H1 (cell line): ENCODE measurements at regions not wholly inside any gene's neighbourhood (a gene's known extent, or its start where the extent isn't known, plus 50 kb on each side); places are given as distances from the start of the nearest gene placed in this dataset.

ENCODE experiments used
- BACH1 ChIP-seq: IDR thresholded peaks from 2 replicates; pipeline ENCODE4 v1.6.1; 2012; ENCODE audit warnings: low read length, improper control_type of control experiment
- CHD2 ChIP-seq: IDR thresholded peaks from 2 replicates; pipeline ENCODE4 v1.6.1; 2012; ENCODE audit warnings: low read length, improper control_type of control experiment
- CHD7 ChIP-seq: fragments of 300-600 bp; sonication (generic); IDR thresholded peaks from 2 replicates; pipeline ENCODE4 v1.7.1; 2012; ENCODE audit warnings: low read length, moderate library complexity, mild to moderate bottlenecking, inconsistent platforms; ENCODE audit not compliant: insufficient replicate concordance
- EGR1 ChIP-seq: IDR thresholded peaks from 2 replicates; pipeline ENCODE4 v1.6.1; 2011; ENCODE audit warnings: low read depth, low read length, borderline replicate concordance
- FOSL1 ChIP-seq: IDR thresholded peaks from 2 replicates; pipeline ENCODE4 v1.6.1; 2011; ENCODE audit warnings: mild to moderate bottlenecking, low read depth, low read length, moderate library complexity; ENCODE audit not compliant: insufficient read depth
- GTF2F1 ChIP-seq: IDR thresholded peaks from 2 replicates; pipeline ENCODE4 v1.6.1; 2012; ENCODE audit warnings: low read depth, low read length, improper control_type of control experiment, borderline replicate concordance
- KDM1A ChIP-seq: fragments of 200-600, 300-600 bp; sonication (generic); IDR thresholded peaks from 2 replicates; pipeline ENCODE4 v1.7.1; 2016; ENCODE audit warnings: mild to moderate bottlenecking, low read length, borderline replicate concordance
- KDM4A ChIP-seq: IDR thresholded peaks from one replicate; pipeline ENCODE4 v1.7.1; 2012; ENCODE audit warnings: low read depth, mild to moderate bottlenecking, moderate library complexity, low read length, inconsistent platforms; ENCODE audit not compliant: severe bottlenecking
- RFX5 ChIP-seq: IDR thresholded peaks from 2 replicates; pipeline ENCODE4 v1.6.1; 2011; ENCODE audit warnings: low read depth, low read length, improper control_type of control experiment, borderline replicate concordance
- SP2 ChIP-seq: IDR thresholded peaks from 2 replicates; pipeline ENCODE4 v1.6.1; 2012; ENCODE audit warnings: mild to moderate bottlenecking, low read length, inconsistent platforms
- SP4 ChIP-seq: IDR thresholded peaks from 2 replicates; pipeline ENCODE4 v1.6.1; 2012; ENCODE audit warnings: low read length, inconsistent platforms
- SUZ12 ChIP-seq: fragments of 200-600 bp; sonication (generic); IDR thresholded peaks from 2 replicates; pipeline ENCODE4 v1.6.1; 2012; ENCODE audit warnings: mild to moderate bottlenecking, inconsistent platforms, low read length, moderate library complexity, mixed read lengths
- TAF7 ChIP-seq: optimal IDR thresholded peaks from 2 replicates; pipeline ENCODE3; 2011; ENCODE audit warnings: low read depth, mild to moderate bottlenecking, inconsistent platforms, low read length, moderate library complexity, borderline replicate concordance
- TCF12 ChIP-seq: IDR thresholded peaks from 2 replicates; pipeline ENCODE4 v1.6.1; 2011; ENCODE audit warnings: low read depth, mild to moderate bottlenecking, low read length

GRCh38 chr10:29141761-29142160 lies 147.1 kb upstream of the LYZL1 start (continued):
- TF ChIP-seq CHD7 (no peak), SP4 (no peak), GTF2F1 (no peak), KDM1A (no peak), FOSL1 (no peak), TAF7 (no peak), SUZ12 (no peak), EGR1 (no peak), RFX5 (no peak), TCF12 (no peak), KDM4A (no peak), BACH1 (no peak), CHD2 (no peak), SP2 (no peak)
